PFSK-1 (cell line): ENCODE measurements at regions not wholly inside any gene's neighbourhood (a gene's known extent, or its start where the extent isn't known, plus 50 kb on each side); places are given as distances from the start of the nearest gene placed in this dataset.

ENCODE experiments used
- FOXP2 ChIP-seq: optimal IDR thresholded peaks from 2 replicates; pipeline ENCODE3; 2011; ENCODE audit warnings: borderline replicate concordance, control low read depth, inconsistent platforms; ENCODE audit not compliant: insufficient read depth; ENCODE audit errors: extremely low read length, extremely low read depth
- POLR2AphosphoS5 ChIP-seq: IDR thresholded peaks from 2 replicates; pipeline ENCODE4 v1.6.1; 2012; ENCODE audit warnings: low read depth, mild to moderate bottlenecking, control low read depth, low read length, moderate library complexity
- REST ChIP-seq, 2 experiments: IDR thresholded peaks; 2 replicates each; pipeline versions ENCODE4 v1.6.1 to v1.8.0; 2011 to 2012; ENCODE audit warnings: low read depth in 2 of 2, low read length in 2 of 2, control low read depth in 1 of 2, inconsistent platforms in 1 of 2, mild to moderate bottlenecking in 1 of 2, moderate library complexity in 1 of 2; ENCODE audit not compliant: insufficient read depth in 1 of 2
- SIN3A ChIP-seq: IDR thresholded peaks from 2 replicates; pipeline ENCODE4 v1.6.1; 2012; ENCODE audit warnings: mild to moderate bottlenecking, low read length, moderate library complexity, borderline replicate concordance; ENCODE audit not compliant: insufficient read depth
- TAF1 ChIP-seq: IDR thresholded peaks from 2 replicates; pipeline ENCODE4 v1.6.1; 2012; ENCODE audit warnings: low read length, control low read depth, borderline replicate concordance; ENCODE audit not compliant: insufficient read depth

DNA sequence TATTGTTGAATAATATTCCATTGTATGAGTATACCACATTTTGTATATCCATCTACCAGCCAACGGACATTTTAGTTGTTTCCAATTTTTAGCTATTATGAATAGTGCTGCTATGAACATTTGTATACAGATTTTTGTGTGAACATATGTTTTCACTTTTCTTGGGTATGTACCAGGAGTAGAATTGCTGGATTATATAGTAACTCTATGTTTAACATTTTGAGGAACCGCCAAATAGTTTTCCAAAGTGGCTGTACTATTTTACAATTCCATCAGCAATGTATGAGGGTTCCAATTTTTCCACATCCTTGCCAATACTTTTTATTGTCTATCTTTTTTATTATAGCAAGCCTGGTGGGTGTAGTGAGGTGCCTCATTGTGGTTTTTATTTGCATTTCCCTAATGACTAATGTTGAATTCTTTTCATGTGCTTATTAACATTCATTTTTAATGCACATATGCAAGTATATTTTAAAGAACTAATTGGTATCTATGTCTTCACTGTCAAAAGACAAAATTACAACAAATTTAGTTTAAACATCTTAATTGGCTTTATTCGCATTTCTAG lies 77.5 kb upstream of the PIAS1 start:
- TF ChIP-seq REST (IDR thresholded peaks at IDR 0.05; ENCODE audit: insufficient read depth in 1 of 2, low read depth in 2 of 2, low read length in 2 of 2) (no peak), POLR2AphosphoS5 (no peak), FOXP2 (no peak), SIN3A (no peak), TAF1 (no peak)

- TF ChIP-seq REST (IDR thresholded peaks at IDR 0.05; ENCODE audit: insufficient read depth in 1 of 2, low read depth in 2 of 2, low read length in 2 of 2) (no peak), FOXP2 (no peak), POLR2AphosphoS5 (no peak), TAF1 (no peak), SIN3A (no peak)
These were observed 76.6 kb upstream of the PIAS1 start for GRCh38 chr15:67977414-67978089.

- no peak for TF ChIP-seq POLR2AphosphoS5
- no peak for TF ChIP-seq TAF1
- no peak for TF ChIP-seq SIN3A
- TF ChIP-seq FOXP2: no peak
These were observed 74.8 kb upstream of the PIAS1 start for GRCh38 chr15:67979281-67979680.

- no peak for TF ChIP-seq SIN3A
- no peak for TF ChIP-seq FOXP2
- TF ChIP-seq TAF1: no peak
- TF ChIP-seq REST (IDR thresholded peaks at IDR 0.05; ENCODE audit: insufficient read depth in 1 of 2, low read depth in 2 of 2, low read length in 2 of 2): no peak
- TF ChIP-seq POLR2AphosphoS5: no peak
These were observed 73.9 kb upstream of the PIAS1 start for GRCh38 chr15:67980171-67980570.

- TF ChIP-seq FOXP2 (no peak), TAF1 (no peak), SIN3A (no peak), POLR2AphosphoS5 (no peak), REST (IDR thresholded peaks at IDR 0.05; ENCODE audit: insufficient read depth in 1 of 2, low read depth in 2 of 2, low read length in 2 of 2) (no peak)
These were observed 73.1 kb upstream of the PIAS1 start for GRCh38 chr15:67980773-67981685.
